ENCODE measurements at regions not wholly inside any gene's neighbourhood (a gene's known extent, or its start where the extent isn't known, plus 50 kb on each side); places are given as distances from the start of the nearest gene placed in this dataset.

DNA sequence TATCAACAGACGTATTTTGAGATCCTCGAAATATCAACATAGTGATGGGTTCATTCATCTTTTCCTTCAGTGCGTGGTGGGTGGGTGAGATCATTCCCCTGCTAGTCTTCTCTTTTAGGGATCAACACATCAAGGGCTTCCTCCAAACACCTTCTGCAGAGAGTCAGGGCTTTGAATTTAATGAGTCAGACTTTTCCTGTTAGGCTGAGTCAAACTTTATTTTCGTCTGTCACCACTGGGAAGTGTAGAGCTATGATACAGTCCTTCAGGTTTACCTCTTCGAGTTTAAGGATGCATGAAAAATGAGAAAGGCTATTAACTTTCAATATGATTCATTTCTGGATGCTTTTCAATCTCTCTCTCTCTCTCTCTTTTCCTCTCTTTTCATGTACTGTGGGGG lies 189.1 kb downstream of the BMP2 start:
- TF ChIP-seq, protein P1, sequence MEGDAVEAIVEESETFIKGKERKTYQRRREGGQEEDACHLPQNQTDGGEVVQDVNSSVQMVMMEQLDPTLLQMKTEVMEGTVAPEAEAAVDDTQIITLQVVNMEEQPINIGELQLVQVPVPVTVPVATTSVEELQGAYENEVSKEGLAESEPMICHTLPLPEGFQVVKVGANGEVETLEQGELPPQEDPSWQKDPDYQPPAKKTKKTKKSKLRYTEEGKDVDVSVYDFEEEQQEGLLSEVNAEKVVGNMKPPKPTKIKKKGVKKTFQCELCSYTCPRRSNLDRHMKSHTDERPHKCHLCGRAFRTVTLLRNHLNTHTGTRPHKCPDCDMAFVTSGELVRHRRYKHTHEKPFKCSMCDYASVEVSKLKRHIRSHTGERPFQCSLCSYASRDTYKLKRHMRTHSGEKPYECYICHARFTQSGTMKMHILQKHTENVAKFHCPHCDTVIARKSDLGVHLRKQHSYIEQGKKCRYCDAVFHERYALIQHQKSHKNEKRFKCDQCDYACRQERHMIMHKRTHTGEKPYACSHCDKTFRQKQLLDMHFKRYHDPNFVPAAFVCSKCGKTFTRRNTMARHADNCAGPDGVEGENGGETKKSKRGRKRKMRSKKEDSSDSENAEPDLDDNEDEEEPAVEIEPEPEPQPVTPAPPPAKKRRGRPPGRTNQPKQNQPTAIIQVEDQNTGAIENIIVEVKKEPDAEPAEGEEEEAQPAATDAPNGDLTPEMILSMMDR (conservative IDR thresholded peaks at IDR 0.05 in 1 of 2, IDR thresholded peaks at IDR 0.05 in 1 of 2; ENCODE audit: extremely low read depth in 1 of 2, insufficient read depth in 1 of 2, low read depth in 1 of 2, low read length in 2 of 2): no peak
- TF ChIP-seq EZH2 (IDR thresholded peaks at IDR 0.05; ENCODE audit: borderline replicate concordance, low read length): no peak

All from mammary epithelial cell (primary cell).